ENCODE measurements at regions not wholly inside any gene's neighbourhood (a gene's known extent, or its start where the extent isn't known, plus 50 kb on each side); places are given as distances from the start of the nearest gene placed in this dataset.
"Not testable (repeated sequence)": the region's sequence is repeated elsewhere in the genome, so short reads cannot be mapped to it uniquely, and the experiment has no call there.

- no peak for DNase-seq
Observed at GRCh38 chr12:40431169-40431568, 206.4 kb downstream of the LRRK2 start.

- no peak for DNase-seq
Observed at GRCh38 chr12:40435251-40435650, 210.5 kb downstream of the LRRK2 start.

GRCh38 chr12:40435951-40436350 lies 211.2 kb downstream of the LRRK2 start:
- DNase-seq: no peak

GRCh38 chr12:40436564-40436963 lies 211.8 kb downstream of the LRRK2 start:
- no peak for DNase-seq

- DNase-seq: no peak
Observed at GRCh38 chr12:40439771-40440492, 215.1 kb downstream of the LRRK2 start.

- DNase-seq: no peak
Observed at GRCh38 chr12:40444174-40444573, 219.4 kb downstream of the LRRK2 start.

GRCh38 chr12:40446385-40446784 lies 221.6 kb downstream of the LRRK2 start:
- DNase-seq: no peak

- DNase-seq: not testable (repeated sequence)
Observed at GRCh38 chr12:40448523-40448922, 223.7 kb downstream of the LRRK2 start.

GRCh38 chr12:40451661-40452060 lies 226.9 kb downstream of the LRRK2 start:
- no peak for DNase-seq

- DNase-seq: no peak
Observed at GRCh38 chr12:40464121-40464520, 228.1 kb upstream of the CNTN1 start.

GRCh38 chr12:40469736-40470135 lies 222.5 kb upstream of the CNTN1 start:
- no peak for DNase-seq

- no peak for DNase-seq
Observed at GRCh38 chr12:40473962-40474361, 218.3 kb upstream of the CNTN1 start.

- no peak for DNase-seq
Observed at GRCh38 chr12:40474630-40475029, 217.6 kb upstream of the CNTN1 start.

- DNase-seq: no peak
Observed at GRCh38 chr12:40499856-40500255, 192.4 kb upstream of the CNTN1 start.

GRCh38 chr12:40502322-40502721 lies 189.9 kb upstream of the CNTN1 start:
- DNase-seq: no peak

- no peak for DNase-seq
Observed at GRCh38 chr12:40505327-40505726, 186.9 kb upstream of the CNTN1 start.

- DNase-seq: no peak
Observed at GRCh38 chr12:40508421-40508820, 183.8 kb upstream of the CNTN1 start.

- DNase-seq: no peak
Observed at GRCh38 chr12:40511341-40511740, 180.9 kb upstream of the CNTN1 start.

- DNase-seq: peak; percentile 38
Observed at GRCh38 chr12:40515041-40515816, 177.0 kb upstream of the CNTN1 start.

- DNase-seq: no peak
Observed at GRCh38 chr12:40522837-40523236, 169.4 kb upstream of the CNTN1 start.

- no peak for DNase-seq
Observed at GRCh38 chr12:40525054-40525453, 167.2 kb upstream of the CNTN1 start.

- no peak for DNase-seq
Observed at GRCh38 chr12:40534828-40535227, 157.4 kb upstream of the CNTN1 start.

- no peak for DNase-seq
Observed at GRCh38 chr12:40551466-40551865, 140.8 kb upstream of the CNTN1 start.

- DNase-seq: no peak
Observed at GRCh38 chr12:40552868-40553267, 139.4 kb upstream of the CNTN1 start.

GRCh38 chr12:40557980-40558379 lies 134.3 kb upstream of the CNTN1 start:
- no peak for DNase-seq

Measured in NCI-H524 treated with DMSO at 0.1 percent for 48 hours (cell line).